NCI-H2227 (cell line): ENCODE measurements at regions not wholly inside any gene's neighbourhood (a gene's known extent, or its start where the extent isn't known, plus 50 kb on each side); places are given as distances from the start of the nearest gene placed in this dataset.
"Not testable (repeated sequence)": the region's sequence is repeated elsewhere in the genome, so short reads cannot be mapped to it uniquely, and the experiment has no call there.

Source experiments
- DNase-seq: peaks from one replicate; lab custom pipeline; 2025; ENCODE audit not compliant: unreplicated experiment; lab: John Stamatoyannopoulos, UW

DNA sequence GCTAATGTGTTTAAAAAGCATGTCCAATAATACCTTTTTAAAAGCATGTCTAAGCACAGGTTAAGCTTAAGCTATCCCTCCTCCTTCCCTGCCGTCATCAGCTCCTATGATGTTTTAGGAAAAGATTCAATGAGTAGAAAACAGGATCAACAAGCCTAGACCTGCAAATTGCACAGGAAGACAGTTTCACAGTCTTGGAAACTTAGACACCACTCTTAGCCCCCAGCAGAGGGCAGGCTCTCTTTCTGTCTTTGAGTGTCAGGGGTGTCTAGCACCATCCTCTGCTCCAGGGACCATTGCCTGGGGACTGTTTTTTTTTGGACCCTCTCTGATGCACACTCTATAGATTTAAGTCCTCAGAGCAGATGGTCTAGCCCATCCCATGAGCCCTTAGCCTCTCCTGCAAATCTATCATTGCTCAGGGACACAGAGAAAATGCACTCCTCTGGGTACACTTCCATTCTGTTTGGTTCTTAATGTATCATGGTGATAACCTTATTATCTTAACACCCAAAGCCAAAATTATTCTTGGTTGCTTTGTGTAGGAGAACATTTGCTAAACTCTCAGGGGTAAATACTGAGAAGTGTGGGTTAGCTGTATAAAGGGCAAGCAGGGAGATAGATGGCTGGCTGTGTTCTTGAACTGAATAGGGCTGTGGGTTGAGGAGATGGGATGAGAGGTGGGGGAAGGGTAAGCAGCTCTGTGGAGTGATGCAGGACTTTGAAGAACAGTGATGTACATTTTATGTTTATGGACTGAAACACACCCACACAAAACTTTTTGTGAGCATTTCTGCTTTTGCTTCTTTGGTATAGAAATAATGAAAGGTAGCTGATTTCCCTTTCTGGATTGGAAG is 259.9 kb upstream of the DDHD1 start:
- no peak for DNase-seq

DNA sequence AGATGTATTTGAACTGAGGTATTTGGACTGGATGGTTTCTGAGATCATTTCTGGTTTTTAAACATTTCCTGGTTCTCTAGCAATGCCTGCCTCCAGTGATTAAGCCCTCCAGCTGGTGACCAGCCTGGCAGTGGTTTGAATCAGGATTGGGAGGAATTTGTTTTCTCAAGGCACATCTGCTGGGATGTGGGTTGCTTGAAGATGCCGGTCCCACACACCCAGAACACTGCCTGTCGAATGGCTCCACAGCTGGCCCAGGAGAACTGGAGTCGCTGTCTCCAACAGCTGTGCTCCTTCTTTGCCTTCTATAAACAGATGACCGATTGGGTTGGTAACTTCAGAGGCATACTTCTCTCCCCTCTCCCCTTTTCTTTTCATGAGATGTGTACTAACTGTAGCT is 258.0 kb upstream of the DDHD1 start:
- DNase-seq, result no peak

- no peak for DNase-seq
Measured at GRCh38 chr14:53409969-53410368, 256.8 kb upstream of the DDHD1 start.

DNA sequence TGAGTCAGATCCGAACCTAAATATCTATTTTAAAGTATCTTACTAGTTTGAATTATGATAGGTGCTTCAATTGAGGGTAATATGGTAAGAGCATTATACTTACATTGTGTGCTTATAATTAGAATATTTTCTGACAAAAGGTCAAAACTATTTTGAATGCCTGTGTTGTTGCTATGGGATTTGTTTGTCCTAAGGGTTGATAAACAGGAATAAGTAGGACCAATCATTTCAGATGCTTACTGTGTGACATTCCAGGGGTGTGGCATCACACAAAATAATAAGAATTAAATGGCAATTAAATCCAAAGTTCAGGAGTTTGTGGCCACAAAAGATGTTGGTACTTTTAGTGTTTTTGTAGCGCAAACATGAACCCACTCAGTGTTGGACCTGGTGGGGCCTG is 256.2 kb upstream of the DDHD1 start:
- DNase-seq, result no peak

GRCh38 chr14:53408175-53408879 is 255.2 kb upstream of the DDHD1 start:
- DNase-seq, result no peak

- no peak for DNase-seq
Measured at GRCh38 chr14:53406519-53406918, 253.4 kb upstream of the DDHD1 start.

DNA sequence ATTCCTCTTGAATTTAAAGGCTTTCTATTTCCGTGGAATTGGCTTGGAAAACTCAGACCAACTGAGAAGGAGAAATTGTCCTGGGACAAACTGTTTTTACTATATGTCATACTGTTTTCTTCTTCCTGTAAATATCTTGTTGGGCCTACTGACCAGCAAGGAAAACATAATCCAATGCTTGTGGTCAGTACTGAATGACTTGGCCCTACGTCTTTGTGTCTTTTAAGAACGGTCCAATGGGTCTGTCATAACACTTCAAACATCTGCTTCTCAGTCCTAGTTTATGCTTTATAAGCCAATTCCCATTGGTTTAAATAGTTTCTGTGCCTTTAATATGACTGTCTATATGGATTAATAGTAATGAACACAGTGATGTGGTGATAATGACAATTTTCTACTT is 248.5 kb upstream of the DDHD1 start:
- DNase-seq, result no peak

- no peak for DNase-seq
Measured at GRCh38 chr14:53399057-53399456, 245.9 kb upstream of the DDHD1 start.

GRCh38 chr14:53398616-53399015 is 245.5 kb upstream of the DDHD1 start:
- DNase-seq, result no peak

DNA sequence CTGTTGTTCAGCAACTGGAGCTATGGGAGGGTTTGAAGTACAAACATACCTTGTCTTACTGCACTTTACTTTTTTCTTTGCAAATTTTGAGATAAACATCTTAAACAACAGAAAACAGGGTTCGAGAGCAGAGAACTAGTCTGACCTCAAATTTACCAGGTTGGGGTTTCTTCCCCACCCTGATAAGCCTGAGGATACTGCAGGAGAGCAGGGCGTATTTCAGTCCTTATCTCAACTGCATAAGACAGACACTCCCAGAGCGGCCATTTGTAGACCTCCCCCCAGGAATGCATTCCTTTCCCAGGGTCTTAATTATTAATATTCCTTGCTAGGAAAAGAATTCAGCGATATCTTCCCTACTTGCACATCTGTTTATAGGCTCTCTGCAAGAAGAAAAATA is 242.1 kb upstream of the DDHD1 start:
- not testable (repeated sequence) for DNase-seq

GRCh38 chr14:53391631-53392285 is 238.6 kb upstream of the DDHD1 start:
- no peak for DNase-seq

DNA sequence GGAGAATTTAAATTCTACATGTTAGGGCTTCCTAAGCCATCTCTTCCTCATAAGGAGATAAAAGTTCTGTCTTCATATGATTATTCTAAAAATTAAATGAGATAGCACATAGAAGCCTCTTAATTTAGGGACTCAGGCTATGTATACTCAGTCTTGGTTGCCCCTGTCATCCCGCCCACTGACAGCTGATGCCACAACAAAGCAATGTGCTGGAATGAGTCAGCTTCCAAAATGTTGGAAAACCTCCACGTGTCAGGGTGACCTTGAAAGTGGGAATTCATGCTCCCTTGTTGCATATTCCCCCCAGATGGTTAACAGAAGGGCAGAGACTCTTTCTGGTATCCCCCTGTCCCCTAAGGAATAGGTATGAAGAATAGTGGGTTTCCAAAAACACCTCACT is 238.0 kb upstream of the DDHD1 start:
- no peak for DNase-seq

DNA sequence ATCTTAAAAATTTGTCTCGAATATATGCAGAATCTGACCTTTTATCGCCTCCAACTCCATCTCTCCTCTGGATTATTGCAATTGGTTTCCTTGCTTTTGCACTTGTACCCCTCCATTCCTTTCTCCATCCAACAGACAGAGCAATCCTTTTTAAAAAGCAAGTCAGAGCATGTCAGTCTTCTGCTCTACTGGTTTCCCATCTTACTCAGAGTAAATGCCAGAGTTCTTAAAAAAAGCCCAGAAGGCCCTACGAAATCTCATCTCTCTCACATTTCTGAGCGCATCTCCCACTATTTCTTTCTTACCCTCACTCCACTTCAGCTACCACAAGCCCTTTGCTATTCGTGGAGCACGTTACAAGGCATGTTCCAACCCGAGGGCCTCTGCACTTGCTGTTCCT is 236.9 kb upstream of the DDHD1 start:
- no peak for DNase-seq

- no peak for DNase-seq
Measured at GRCh38 chr14:53389202-53389601, 236.1 kb upstream of the DDHD1 start.

GRCh38 chr14:53386362-53386761 is 233.2 kb upstream of the DDHD1 start:
- DNase-seq, result no peak

DNA sequence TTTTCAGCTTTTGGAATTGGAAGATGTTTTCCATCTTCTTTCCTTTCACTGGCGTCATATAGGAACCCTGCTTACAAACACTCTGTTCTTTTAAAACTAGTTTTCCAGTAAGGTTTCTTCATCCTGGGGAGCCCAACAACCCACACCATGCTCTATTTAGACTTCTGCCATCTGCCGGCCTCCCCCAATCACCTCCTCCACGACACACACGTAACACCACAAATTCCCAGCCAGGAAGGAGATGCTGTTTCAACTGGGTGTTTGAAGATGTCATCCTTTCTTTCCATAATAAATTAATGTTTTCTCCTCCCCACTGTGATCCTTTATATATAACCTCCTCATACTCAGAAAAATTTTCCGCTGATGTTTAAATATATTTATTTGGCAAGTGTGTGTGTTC is 231.4 kb upstream of the DDHD1 start:
- DNase-seq, result no peak

GRCh38 chr14:53384073-53384472 is 230.9 kb upstream of the DDHD1 start:
- DNase-seq, result no peak

DNA sequence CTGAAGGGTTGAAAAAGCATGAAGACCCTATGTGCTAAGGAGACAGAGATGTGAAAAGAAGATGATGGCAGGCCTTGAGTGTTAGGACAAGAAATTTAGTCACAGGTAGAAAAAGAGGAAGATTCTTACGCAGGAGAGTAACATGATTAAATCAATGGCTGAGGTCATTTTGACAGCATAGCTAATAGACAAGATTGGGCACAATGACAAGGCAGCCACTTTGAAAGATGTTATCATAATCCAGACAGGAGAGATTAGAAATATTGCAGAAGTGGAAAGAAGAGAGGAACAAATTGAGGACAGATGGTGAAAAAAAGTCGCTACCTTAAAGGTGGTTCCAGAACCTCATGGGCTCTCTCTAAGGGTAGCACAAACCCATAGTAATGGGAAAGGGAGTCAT is 228.8 kb upstream of the DDHD1 start:
- no peak for DNase-seq

GRCh38 chr14:53380867-53381225 is 227.7 kb upstream of the DDHD1 start:
- no peak for DNase-seq

GRCh38 chr14:53380052-53380866 is 227.1 kb upstream of the DDHD1 start:
- no peak for DNase-seq

DNA sequence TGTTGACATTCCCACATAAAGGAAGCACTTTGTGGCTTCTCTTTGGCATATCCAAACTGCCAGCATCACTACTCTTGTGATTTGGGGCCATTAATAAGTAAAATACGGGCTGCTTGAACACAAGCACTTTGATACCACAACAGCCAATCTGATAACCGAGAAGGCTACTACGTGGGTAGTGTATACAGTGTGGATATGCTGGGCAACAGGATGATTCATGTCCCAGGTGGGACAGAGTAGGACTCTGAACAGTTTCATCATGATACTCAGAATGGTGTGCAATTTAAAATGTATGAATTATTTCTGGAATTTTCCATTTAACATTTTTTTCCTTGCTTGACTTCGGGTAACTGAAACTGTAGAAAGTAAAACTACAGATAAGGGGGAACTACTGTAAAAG is 225.0 kb upstream of the DDHD1 start:
- no peak for DNase-seq
